Gastroesophageal sphincter (tissue), 3 donors: ENCODE measurements at regions not wholly inside any gene's neighbourhood (a gene's known extent, or its start where the extent isn't known, plus 50 kb on each side); places are given as distances from the start of the nearest gene placed in this dataset.

Experiments used
- CTCF ChIP-seq, 4 experiments: fragments of 200-600 bp in 2 of 4; fragments of 450-650 bp in 2 of 4; sonication (generic) in 1 of 4; IDR thresholded peaks; one replicate each; pipeline ENCODE4 v1.5.1; 2017 to 2019; ENCODE audit warnings: antibody characterized with exemption in 4 of 4, mild to moderate bottlenecking in 2 of 4, moderate library complexity in 2 of 4
- POLR2A ChIP-seq, 2 donors: fragments of 450-650 bp; IDR thresholded peaks; one replicate each; pipeline ENCODE4 v1.6.1; 2017; ENCODE audit warnings: antibody characterized with exemption in 2 of 2, mild to moderate bottlenecking in 2 of 2, moderate library complexity in 1 of 2
- POLR2AphosphoS5 ChIP-seq: sonication (generic); formaldehyde crosslinking; IDR thresholded peaks from one replicate; pipeline ENCODE4 v1.6.1; 2017; ENCODE audit warnings: antibody characterized with exemption

GRCh38 chr12:4168036-4168435 is 105.5 kb upstream of the CCND2 start:
- no peak for TF ChIP-seq POLR2A (IDR thresholded peaks at IDR 0.05)
- TF ChIP-seq CTCF (IDR thresholded peaks at IDR 0.05) = no peak
- TF ChIP-seq POLR2AphosphoS5 = no peak
